ENCODE measurements at regions not wholly inside any gene's neighbourhood (a gene's known extent, or its start where the extent isn't known, plus 50 kb on each side); places are given as distances from the start of the nearest gene placed in this dataset.
"Not testable (repeated sequence)": the region's sequence is repeated elsewhere in the genome, so short reads cannot be mapped to it uniquely, and the experiment has no call there.

GRCh38 chr3:157586293-157586692, 83.1 kb upstream of the VEPH1 start:
- TF ChIP-seq CTCF (IDR thresholded peaks at IDR 0.05) (no peak), POLR2A (IDR thresholded peaks at IDR 0.05) (no peak)
- no peaks in the 10 kb centered on the region for H3K36me3 ChIP-seq (replicated peaks in 1 of 2)
- no peak overlapping the region for H3K27ac ChIP-seq
- intact Hi-C loops (cut with DNase I): no loop called here
- no peaks in the 10 kb centered on the region for H3K27me3 ChIP-seq
- 58 to 76% (median 60%) methylated on average over 5 of the region's 5 CpGs for WGBS, 4 donors
- no peaks in the 10 kb centered on the region for H3K9me3 ChIP-seq (replicated peaks in 1 of 3)
- DNase-seq: no peak
- no peaks in the 10 kb centered on the region for H3K4me1 ChIP-seq (replicated peaks in 1 of 2)
- H3K4me3 ChIP-seq: no peak overlapping the region

DNA sequence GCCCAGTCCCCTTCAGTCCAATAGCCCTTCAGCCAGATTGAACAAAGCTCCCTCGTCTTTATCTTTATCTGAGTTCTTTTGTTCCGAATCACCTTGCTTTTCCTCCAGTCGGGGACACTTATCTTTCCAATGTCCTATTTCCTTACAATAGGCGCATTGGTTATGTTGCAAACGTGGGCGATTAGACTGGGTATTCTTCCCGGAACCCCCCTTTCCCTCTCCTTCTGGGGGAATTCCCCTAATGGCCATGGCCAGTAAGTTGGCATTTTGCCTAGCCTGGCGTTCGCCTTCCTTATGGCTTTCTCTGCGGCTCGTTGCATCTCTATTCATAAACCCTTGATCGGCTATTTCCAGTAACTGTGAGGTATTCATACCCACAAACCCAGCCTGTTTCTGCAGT, 82.2 kb upstream of the VEPH1 start:
- 78 to 87% (median 83%) methylated on average over 12 of the region's 12 CpGs for WGBS, 4 donors
- TF ChIP-seq CTCF (IDR thresholded peaks at IDR 0.05) (no peak), POLR2A (IDR thresholded peaks at IDR 0.05) (no peak)
- H3K9me3 ChIP-seq (replicated peaks in 1 of 3): no peaks in the 10 kb centered on the region
- no peak overlapping the region for H3K27ac ChIP-seq
- DNase-seq: no peak
- H3K36me3 ChIP-seq (replicated peaks in 1 of 2): no peaks in the 10 kb centered on the region
- intact Hi-C loops (cut with DNase I): no loop called here
- H3K27me3 ChIP-seq: no peaks in the 10 kb centered on the region
- no peak overlapping the region for H3K4me3 ChIP-seq
- no peaks in the 10 kb centered on the region for H3K4me1 ChIP-seq (replicated peaks in 1 of 2)

DNA sequence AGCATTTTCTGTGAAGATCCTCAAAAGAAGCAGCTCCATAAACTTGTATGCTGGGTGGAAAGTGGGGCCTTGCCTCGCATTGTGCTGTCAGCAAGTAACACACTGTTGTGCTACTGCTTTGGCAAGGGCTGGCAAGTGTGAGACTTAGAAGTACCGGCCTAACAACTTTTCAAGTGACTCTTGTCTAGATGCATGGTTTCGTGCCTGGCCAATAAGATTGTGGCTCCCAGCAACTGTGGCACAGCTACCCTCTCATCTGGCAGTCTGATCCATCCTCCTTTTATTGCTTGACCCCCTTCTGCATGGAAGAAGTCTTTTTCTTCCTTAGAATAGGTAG, 79.4 kb upstream of the VEPH1 start:
- DNase-seq: no peak
- Histone ChIP-seq H3K36me3 (replicated peaks in 1 of 2) (no peaks in the 10 kb centered on the region), H3K4me1 (replicated peaks in 1 of 2) (no peaks in the 10 kb centered on the region), H3K9me3 (replicated peaks in 1 of 3) (no peaks in the 10 kb centered on the region), H3K27me3 (no peaks in the 10 kb centered on the region), H3K4me3 (no peak overlapping the region), H3K27ac (no peak overlapping the region)
- TF ChIP-seq POLR2A (IDR thresholded peaks at IDR 0.05) (no peak), CTCF (IDR thresholded peaks at IDR 0.05) (no peak)
- intact Hi-C loops (cut with DNase I): no loop called here
- 91 to 100% (median 96%) methylated on average over 3 of the region's 3 CpGs for WGBS, 4 donors

DNA sequence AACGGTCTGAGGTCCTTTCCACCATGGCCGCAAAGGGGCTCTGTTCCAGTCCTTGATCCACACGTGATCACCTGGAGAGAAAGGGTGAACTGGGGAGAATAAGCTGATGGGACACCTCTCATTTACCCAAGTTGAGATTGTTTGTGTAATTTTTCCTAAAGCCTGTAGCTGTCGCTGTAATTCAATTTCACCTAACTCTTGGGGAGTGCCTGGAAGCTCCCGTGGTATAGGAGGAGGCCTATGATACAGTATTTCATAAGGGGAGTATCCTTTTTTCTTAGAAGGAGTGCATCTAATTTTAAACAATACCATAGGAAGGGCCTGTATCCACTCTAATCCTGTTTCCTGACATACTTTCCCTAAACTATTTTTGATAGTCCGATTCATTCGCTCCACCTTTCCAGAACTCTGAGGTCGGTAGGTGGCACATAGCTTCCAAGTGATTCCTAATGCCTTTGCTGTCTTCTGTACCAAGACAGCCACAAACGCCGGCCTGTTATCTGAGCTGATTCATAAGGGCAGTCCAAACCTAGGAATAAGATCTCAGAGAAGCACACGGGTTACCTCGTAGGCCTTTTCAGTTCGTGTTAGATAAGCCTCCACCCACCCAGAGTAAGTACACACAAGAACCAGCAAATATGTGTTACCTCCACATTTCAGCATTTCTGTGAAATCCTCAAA, 78.9 kb upstream of the VEPH1 start:
- H3K27ac ChIP-seq; intact Hi-C loops (cut with DNase I); H3K27me3 ChIP-seq; H3K9me3 ChIP-seq (replicated peaks in 1 of 3); H3K4me1 ChIP-seq (replicated peaks in 1 of 2); H3K4me3 ChIP-seq; DNase-seq; H3K36me3 ChIP-seq (replicated peaks in 1 of 2): not testable (repeated sequence)
- 76 to 80% (median 77%) methylated on average over 13 of the region's 13 CpGs for WGBS, 4 donors

DNA sequence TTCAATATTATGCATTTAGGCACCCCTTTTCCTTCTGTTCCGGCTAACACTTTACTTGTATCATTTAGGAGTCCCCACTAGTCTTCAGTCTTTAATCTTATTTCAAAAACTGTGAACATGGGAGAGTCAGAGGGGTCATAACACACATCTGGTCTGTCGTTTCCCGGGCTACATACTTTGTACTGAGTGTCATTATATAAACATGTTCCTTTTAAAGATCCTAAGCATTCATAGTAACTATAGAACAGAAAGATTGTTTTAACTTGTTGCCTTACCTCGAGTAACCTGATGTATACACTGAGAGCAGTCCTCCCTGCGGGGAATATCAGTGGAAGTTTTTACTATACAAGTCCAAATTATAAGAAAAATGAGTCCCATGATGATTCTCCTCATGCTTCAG, 78.2 kb upstream of the VEPH1 start:
- intact Hi-C loops (cut with DNase I): no loop called here
- H3K36me3 ChIP-seq (replicated peaks in 1 of 2): no peaks in the 10 kb centered on the region
- H3K9me3 ChIP-seq (replicated peaks in 1 of 3): no peaks in the 10 kb centered on the region
- no peak overlapping the region for H3K27ac ChIP-seq
- DNase-seq: no peak
- WGBS, 4 donors: 70 to 76% (median 72%) methylated on average over 5 of the region's 5 CpGs
- no peak for TF ChIP-seq CTCF (IDR thresholded peaks at IDR 0.05)
- no peak for TF ChIP-seq POLR2A (IDR thresholded peaks at IDR 0.05)
- no peaks in the 10 kb centered on the region for H3K4me1 ChIP-seq (replicated peaks in 1 of 2)
- no peaks in the 10 kb centered on the region for H3K27me3 ChIP-seq
- no peak overlapping the region for H3K4me3 ChIP-seq
